KMS-11 (cell line): ENCODE measurements at regions not wholly inside any gene's neighbourhood (a gene's known extent, or its start where the extent isn't known, plus 50 kb on each side); places are given as distances from the start of the nearest gene placed in this dataset.

Experiments
- H2AFZ ChIP-seq: fragments of 200-600 bp; sonication (generic); 2 replicates; pipeline ENCODE4 v1.6.1; 2016; ENCODE audit warnings: antibody characterized with exemption, mixed run types, low read depth
- H3K27ac ChIP-seq: fragments of 200-600 bp; sonication (generic); 2 replicates; pipeline ENCODE4 v1.6.1; 2016; ENCODE audit warnings: mild to moderate bottlenecking, mixed run types
- H3K27me3 ChIP-seq: fragments of 200-600 bp; sonication (generic); 2 replicates; pipeline ENCODE4 v1.6.1; 2017; ENCODE audit warnings: mild to moderate bottlenecking, low read depth, mixed run types, moderate library complexity; ENCODE audit not compliant: insufficient read depth
- H3K36me3 ChIP-seq: fragments of 200-600 bp; sonication (generic); 2 replicates; pipeline ENCODE4 v1.6.1; 2017; ENCODE audit warnings: mild to moderate bottlenecking, mixed run types; ENCODE audit not compliant: insufficient read depth
- H3K4me1 ChIP-seq: fragments of 200-600 bp; sonication (generic); 2 replicates; pipeline ENCODE4 v1.6.1; 2016; ENCODE audit warnings: mild to moderate bottlenecking, low read depth, mixed run types; ENCODE audit not compliant: poor library complexity, severe bottlenecking
- H3K4me2 ChIP-seq: fragments of 200-600 bp; sonication (generic); 2 replicates; pipeline ENCODE4 v1.7.0; 2016; ENCODE audit warnings: mild to moderate bottlenecking, mixed run types
- H3K4me3 ChIP-seq: fragments of 200-600 bp; sonication (generic); IDR thresholded peaks from 2 replicates; pipeline ENCODE4 v1.6.1; 2017; ENCODE audit warnings: low read depth, low read length, mixed read lengths; ENCODE audit not compliant: insufficient read depth
- H3K79me2 ChIP-seq: fragments of 200-600 bp; sonication (generic); 2 replicates; pipeline ENCODE4 v1.6.1; 2016; ENCODE audit warnings: low read depth, mixed run types; ENCODE audit not compliant: insufficient read depth
- H3K9ac ChIP-seq: fragments of 200-600 bp; sonication (generic); 2 replicates; pipeline ENCODE4 v1.6.1; 2016; ENCODE audit warnings: mild to moderate bottlenecking, mixed run types
- H4K20me1 ChIP-seq: fragments of 200-600 bp; sonication (generic); 2 replicates; pipeline ENCODE4 v1.6.1; 2016; ENCODE audit warnings: mild to moderate bottlenecking, mixed run types; ENCODE audit not compliant: insufficient read depth
- CTCF ChIP-seq: fragments of 200-600 bp; sonication (generic); conservative IDR thresholded peaks from 2 replicates; pipeline ENCODE4 v1.6.1; 2017; ENCODE audit warnings: low read depth, mild to moderate bottlenecking, antibody characterized with exemption, low read length, moderate library complexity, mixed read lengths

- H4K20me1 ChIP-seq, result no peaks in the 10 kb centered on the region
- no peak overlapping the region for H3K27ac ChIP-seq
- H3K4me1 ChIP-seq, result no peaks in the 10 kb centered on the region
- no peaks in the 10 kb centered on the region for H3K36me3 ChIP-seq
- no peak overlapping the region for H3K4me2 ChIP-seq
- no peaks in the 10 kb centered on the region for H3K27me3 ChIP-seq
- no peak for TF ChIP-seq CTCF
- no peaks in the 10 kb centered on the region for H3K79me2 ChIP-seq
- H3K9ac ChIP-seq, result no peak overlapping the region
- H2AFZ ChIP-seq, result no peak overlapping the region
- H3K4me3 ChIP-seq, result no peak overlapping the region
Measured at GRCh38 chr4:33883111-33883510, 2361.2 kb downstream of the ARAP2 start.

- Histone ChIP-seq H4K20me1 (no peaks in the 10 kb centered on the region), H3K27me3 (no peaks in the 10 kb centered on the region), H3K79me2 (no peaks in the 10 kb centered on the region), H2AFZ (no peak overlapping the region), H3K4me3 (no peak overlapping the region), H3K4me2 (no peak overlapping the region), H3K4me1 (no peaks in the 10 kb centered on the region), H3K9ac (no peak overlapping the region), H3K36me3 (no peaks in the 10 kb centered on the region), H3K27ac (no peak overlapping the region)
- TF ChIP-seq CTCF, result no peak
Measured at GRCh38 chr4:33886356-33886755, 2358.0 kb downstream of the ARAP2 start.

- Histone ChIP-seq H3K4me1 (no peaks in the 10 kb centered on the region), H3K79me2 (no peaks in the 10 kb centered on the region), H3K4me2 (no peak overlapping the region)
Measured at GRCh38 chr4:33890841-33891240, 2353.5 kb downstream of the ARAP2 start.

GRCh38 chr4:33911959-33912358, 2332.4 kb downstream of the ARAP2 start:
- Histone ChIP-seq H3K79me2 (no peaks in the 10 kb centered on the region), H2AFZ (no peak overlapping the region), H4K20me1 (no peaks in the 10 kb centered on the region), H3K4me1 (no peaks in the 10 kb centered on the region), H3K9ac (no peak overlapping the region), H3K27me3 (no peaks in the 10 kb centered on the region), H3K4me3 (no peak overlapping the region), H3K36me3 (no peaks in the 10 kb centered on the region), H3K4me2 (no peak overlapping the region), H3K27ac (no peak overlapping the region)
- no peak for TF ChIP-seq CTCF

More at GRCh38 chr4:33890841-33891240, 2353.5 kb downstream of the ARAP2 start:
- Histone ChIP-seq H3K4me3 (no peak overlapping the region), H2AFZ (no peak overlapping the region), H3K27me3 (no peaks in the 10 kb centered on the region), H3K36me3 (no peaks in the 10 kb centered on the region), H4K20me1 (no peaks in the 10 kb centered on the region), H3K9ac (no peak overlapping the region), H3K27ac (no peak overlapping the region)
- no peak for TF ChIP-seq CTCF
